ENCODE measurements at regions not wholly inside any gene's neighbourhood (a gene's known extent, or its start where the extent isn't known, plus 50 kb on each side); places are given as distances from the start of the nearest gene placed in this dataset.
"Not testable (repeated sequence)": the region's sequence is repeated elsewhere in the genome, so short reads cannot be mapped to it uniquely, and the experiment has no call there.

- H3K36me3 Mint-ChIP-seq (ENCODE audit: unreplicated experiment) = no peaks in the 10 kb centered on the region
- no peak overlapping the region for H3K4me3 Mint-ChIP-seq (ENCODE audit: unreplicated experiment)
- no peak for TF ChIP-seq CTCF (IDR thresholded peaks at IDR 0.05; ENCODE audit: partially characterized antibody, unreplicated experiment)
- H3K27me3 Mint-ChIP-seq (ENCODE audit: unreplicated experiment) = peaks cover 2% of the 10 kb centered on the region
- no peaks in the 10 kb centered on the region for H3K9me3 Mint-ChIP-seq (ENCODE audit: unreplicated experiment)
- H3K27ac Mint-ChIP-seq (ENCODE audit: unreplicated experiment) = no peak overlapping the region
- no peak for DNase-seq
- H3K4me1 Mint-ChIP-seq (ENCODE audit: low read depth, unreplicated experiment) = no peaks in the 10 kb centered on the region
Observed at GRCh38 chr3:8027954-8028353, 473.7 kb upstream of the LMCD1 start.

DNA sequence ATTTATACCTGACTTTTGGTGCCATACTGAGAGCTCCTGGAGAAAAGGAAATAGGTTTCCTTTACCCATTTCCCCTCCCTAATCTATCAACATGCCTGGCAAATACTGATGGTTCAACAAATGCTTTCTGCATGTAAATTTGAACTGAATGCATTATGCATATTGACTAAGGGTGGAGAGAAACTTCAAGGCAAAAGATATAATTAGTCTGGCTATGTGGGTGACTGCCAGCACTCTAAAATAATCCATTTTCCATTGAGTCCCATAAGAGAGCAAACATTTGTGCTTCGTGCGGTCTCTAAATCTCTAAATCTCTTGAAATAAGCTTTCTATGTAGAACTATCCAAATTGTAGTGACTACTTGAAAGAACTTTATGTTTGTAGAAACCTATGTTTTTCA, 451.3 kb upstream of the LMCD1 start:
- H3K36me3 Mint-ChIP-seq (ENCODE audit: unreplicated experiment) = no peaks in the 10 kb centered on the region
- peaks cover 6% of the 10 kb centered on the region for H3K4me1 Mint-ChIP-seq (ENCODE audit: low read depth, unreplicated experiment)
- no peaks in the 10 kb centered on the region for H3K9me3 Mint-ChIP-seq (ENCODE audit: unreplicated experiment)
- no peaks in the 10 kb centered on the region for H3K27me3 Mint-ChIP-seq (ENCODE audit: unreplicated experiment)
- H3K4me3 Mint-ChIP-seq (ENCODE audit: unreplicated experiment) = no peak overlapping the region
- no peak for DNase-seq
- no peak overlapping the region for H3K27ac Mint-ChIP-seq (ENCODE audit: unreplicated experiment)
- TF ChIP-seq CTCF (IDR thresholded peaks at IDR 0.05; ENCODE audit: partially characterized antibody, unreplicated experiment) = no peak

GRCh38 chr3:8052659-8053058, 449.0 kb upstream of the LMCD1 start:
- Mint-ChIP-seq H3K4me1 (ENCODE audit: low read depth, unreplicated experiment) (peaks cover 6% of the 10 kb centered on the region), H3K4me3 (ENCODE audit: unreplicated experiment) (no peak overlapping the region), H3K27ac (ENCODE audit: unreplicated experiment) (no peak overlapping the region), H3K9me3 (ENCODE audit: unreplicated experiment) (no peaks in the 10 kb centered on the region), H3K27me3 (ENCODE audit: unreplicated experiment) (no peaks in the 10 kb centered on the region), H3K36me3 (ENCODE audit: unreplicated experiment) (no peaks in the 10 kb centered on the region)
- no peak for TF ChIP-seq CTCF (IDR thresholded peaks at IDR 0.05; ENCODE audit: partially characterized antibody, unreplicated experiment)
- no peak for DNase-seq

DNA sequence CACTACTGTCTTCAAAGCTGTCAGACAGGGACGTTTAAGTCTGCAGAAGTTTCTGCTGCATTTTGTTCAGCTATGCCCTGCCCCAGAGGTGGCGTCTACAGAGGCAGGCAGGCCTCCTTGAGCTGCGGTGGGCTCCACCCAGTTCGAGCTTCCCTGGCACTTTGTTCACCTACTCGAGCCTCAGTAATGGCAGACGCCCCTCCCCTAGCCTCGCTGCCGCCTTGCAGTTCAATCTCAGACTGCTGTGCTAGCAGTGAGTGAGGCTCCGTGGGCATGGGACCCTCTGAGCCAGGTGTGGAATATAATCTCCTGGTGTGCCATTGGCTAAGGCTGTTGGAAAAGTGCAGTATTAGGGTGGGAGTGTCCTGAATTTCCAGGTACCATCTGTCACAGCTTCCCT, 433.5 kb upstream of the LMCD1 start:
- H3K36me3 Mint-ChIP-seq (ENCODE audit: unreplicated experiment); H3K9me3 Mint-ChIP-seq (ENCODE audit: unreplicated experiment): not testable (repeated sequence)

GRCh38 chr3:8069471-8069870, 432.2 kb upstream of the LMCD1 start:
- no peaks in the 10 kb centered on the region for H3K36me3 Mint-ChIP-seq (ENCODE audit: unreplicated experiment)
- H3K4me1 Mint-ChIP-seq (ENCODE audit: low read depth, unreplicated experiment) = no peaks in the 10 kb centered on the region
- no peak overlapping the region for H3K4me3 Mint-ChIP-seq (ENCODE audit: unreplicated experiment)
- H3K27ac Mint-ChIP-seq (ENCODE audit: unreplicated experiment) = no peak overlapping the region
- no peak for DNase-seq
- no peaks in the 10 kb centered on the region for H3K27me3 Mint-ChIP-seq (ENCODE audit: unreplicated experiment)
- H3K9me3 Mint-ChIP-seq (ENCODE audit: unreplicated experiment) = peaks cover 2% of the 10 kb centered on the region
- no peak for TF ChIP-seq CTCF (IDR thresholded peaks at IDR 0.05; ENCODE audit: partially characterized antibody, unreplicated experiment)

More for the DNA sequence above, 433.5 kb upstream of the LMCD1 start:
- not testable (repeated sequence) for DNase-seq; H3K27ac Mint-ChIP-seq (ENCODE audit: unreplicated experiment); H3K4me1 Mint-ChIP-seq (ENCODE audit: low read depth, unreplicated experiment); H3K4me3 Mint-ChIP-seq (ENCODE audit: unreplicated experiment); H3K27me3 Mint-ChIP-seq (ENCODE audit: unreplicated experiment)

GRCh38 chr3:8070011-8070410, 431.6 kb upstream of the LMCD1 start:
- no peaks in the 10 kb centered on the region for H3K36me3 Mint-ChIP-seq (ENCODE audit: unreplicated experiment)
- H3K27me3 Mint-ChIP-seq (ENCODE audit: unreplicated experiment) = no peaks in the 10 kb centered on the region
- H3K27ac Mint-ChIP-seq (ENCODE audit: unreplicated experiment) = no peak overlapping the region

DNA sequence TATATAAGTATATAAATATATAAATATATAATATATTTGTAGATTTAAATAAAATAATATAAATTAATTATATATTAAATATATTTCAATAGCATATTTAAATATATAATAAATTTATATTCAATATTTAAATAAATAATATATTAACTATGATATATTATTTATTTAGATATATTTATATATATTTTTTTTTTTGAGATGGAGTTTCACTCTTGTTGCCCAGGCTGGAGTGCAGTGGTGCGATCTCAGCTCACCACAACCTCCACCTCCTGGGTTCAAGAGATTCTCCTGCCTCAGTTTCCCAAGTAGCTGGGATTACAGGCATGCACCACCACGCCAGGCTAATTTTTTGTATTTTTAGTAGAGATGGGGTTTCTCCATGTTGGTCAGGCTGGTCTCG, 426.9 kb upstream of the LMCD1 start:
- not testable (repeated sequence) for H3K36me3 Mint-ChIP-seq (ENCODE audit: unreplicated experiment); H3K27ac Mint-ChIP-seq (ENCODE audit: unreplicated experiment); H3K9me3 Mint-ChIP-seq (ENCODE audit: unreplicated experiment)

More at GRCh38 chr3:8070011-8070410, 431.6 kb upstream of the LMCD1 start:
- no peak for TF ChIP-seq CTCF (IDR thresholded peaks at IDR 0.05; ENCODE audit: partially characterized antibody, unreplicated experiment)
- H3K4me3 Mint-ChIP-seq (ENCODE audit: unreplicated experiment) = no peak overlapping the region
- DNase-seq = no peak
- no peaks in the 10 kb centered on the region for H3K4me1 Mint-ChIP-seq (ENCODE audit: low read depth, unreplicated experiment)
- H3K9me3 Mint-ChIP-seq (ENCODE audit: unreplicated experiment) = peaks cover 2% of the 10 kb centered on the region

More for the DNA sequence above, 426.9 kb upstream of the LMCD1 start:
- H3K27me3 Mint-ChIP-seq (ENCODE audit: unreplicated experiment); H3K4me3 Mint-ChIP-seq (ENCODE audit: unreplicated experiment); DNase-seq; H3K4me1 Mint-ChIP-seq (ENCODE audit: low read depth, unreplicated experiment): not testable (repeated sequence)
